ENCODE measurements at regions not wholly inside any gene's neighbourhood (a gene's known extent, or its start where the extent isn't known, plus 50 kb on each side); places are given as distances from the start of the nearest gene placed in this dataset.

GRCh38 chr6:164859816-164860215 is 449.6 kb downstream of the C6orf118 start:
- no peak for TF ChIP-seq HCFC1 (IDR thresholded peaks at IDR 0.05; ENCODE audit: low read depth, low read length)
- TF ChIP-seq EZH2 (conservative IDR thresholded peaks at IDR 0.05; ENCODE audit: low read depth, low read length): no peak
- no peak for TF ChIP-seq CTCF (CRISPR knock-in tag; IDR thresholded peaks at IDR 0.05)

Data from HepG2 (cell line).